ENCODE measurements at regions not wholly inside any gene's neighbourhood (a gene's known extent, or its start where the extent isn't known, plus 50 kb on each side); places are given as distances from the start of the nearest gene placed in this dataset.

DNA sequence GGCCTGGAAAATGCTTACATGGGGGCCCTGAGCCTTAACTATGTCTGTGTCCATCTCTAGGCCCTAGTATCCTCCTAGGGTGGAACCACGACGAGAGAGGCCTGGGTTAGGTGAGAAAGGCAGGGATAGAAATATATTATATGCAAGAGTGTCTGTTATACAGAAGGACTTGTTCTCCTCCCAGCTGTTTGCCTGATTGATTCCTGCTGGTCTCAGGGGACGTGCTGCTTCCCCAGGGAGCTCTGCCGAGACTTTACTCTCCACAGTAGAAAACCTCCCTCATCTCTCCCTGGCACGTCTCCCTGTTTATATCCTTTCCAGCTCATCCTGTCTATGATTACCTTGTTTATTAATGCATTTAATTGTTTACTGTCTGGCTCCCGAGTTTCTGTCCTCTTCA lies 132.6 kb downstream of the MIAT start:
- TF ChIP-seq, protein P1, sequence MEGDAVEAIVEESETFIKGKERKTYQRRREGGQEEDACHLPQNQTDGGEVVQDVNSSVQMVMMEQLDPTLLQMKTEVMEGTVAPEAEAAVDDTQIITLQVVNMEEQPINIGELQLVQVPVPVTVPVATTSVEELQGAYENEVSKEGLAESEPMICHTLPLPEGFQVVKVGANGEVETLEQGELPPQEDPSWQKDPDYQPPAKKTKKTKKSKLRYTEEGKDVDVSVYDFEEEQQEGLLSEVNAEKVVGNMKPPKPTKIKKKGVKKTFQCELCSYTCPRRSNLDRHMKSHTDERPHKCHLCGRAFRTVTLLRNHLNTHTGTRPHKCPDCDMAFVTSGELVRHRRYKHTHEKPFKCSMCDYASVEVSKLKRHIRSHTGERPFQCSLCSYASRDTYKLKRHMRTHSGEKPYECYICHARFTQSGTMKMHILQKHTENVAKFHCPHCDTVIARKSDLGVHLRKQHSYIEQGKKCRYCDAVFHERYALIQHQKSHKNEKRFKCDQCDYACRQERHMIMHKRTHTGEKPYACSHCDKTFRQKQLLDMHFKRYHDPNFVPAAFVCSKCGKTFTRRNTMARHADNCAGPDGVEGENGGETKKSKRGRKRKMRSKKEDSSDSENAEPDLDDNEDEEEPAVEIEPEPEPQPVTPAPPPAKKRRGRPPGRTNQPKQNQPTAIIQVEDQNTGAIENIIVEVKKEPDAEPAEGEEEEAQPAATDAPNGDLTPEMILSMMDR (IDR thresholded peaks at IDR 0.05; ENCODE audit: insufficient read depth, low read depth, low read length): no peak
- no peak for TF ChIP-seq EZH2 (IDR thresholded peaks at IDR 0.05; ENCODE audit: insufficient read depth, low read length)

All from astrocyte (in vitro differentiated cells and primary cell).